GM10266 (cell line): ENCODE measurements at regions not wholly inside any gene's neighbourhood (a gene's known extent, or its start where the extent isn't known, plus 50 kb on each side); places are given as distances from the start of the nearest gene placed in this dataset.

Experiments
- DNase-seq: peaks from one replicate; pipeline ENCODE4 v3.0.0; 2012; ENCODE audit errors: extremely low spot score
- TF ChIP-seq, protein P1 (sequence below): IDR thresholded peaks from 2 replicates; pipeline ENCODE4 v1.5.1; 2012; ENCODE audit warnings: mild to moderate bottlenecking, low read depth; ENCODE audit not compliant: control insufficient read depth, insufficient read depth; ENCODE audit errors: missing control alignments

DNA sequence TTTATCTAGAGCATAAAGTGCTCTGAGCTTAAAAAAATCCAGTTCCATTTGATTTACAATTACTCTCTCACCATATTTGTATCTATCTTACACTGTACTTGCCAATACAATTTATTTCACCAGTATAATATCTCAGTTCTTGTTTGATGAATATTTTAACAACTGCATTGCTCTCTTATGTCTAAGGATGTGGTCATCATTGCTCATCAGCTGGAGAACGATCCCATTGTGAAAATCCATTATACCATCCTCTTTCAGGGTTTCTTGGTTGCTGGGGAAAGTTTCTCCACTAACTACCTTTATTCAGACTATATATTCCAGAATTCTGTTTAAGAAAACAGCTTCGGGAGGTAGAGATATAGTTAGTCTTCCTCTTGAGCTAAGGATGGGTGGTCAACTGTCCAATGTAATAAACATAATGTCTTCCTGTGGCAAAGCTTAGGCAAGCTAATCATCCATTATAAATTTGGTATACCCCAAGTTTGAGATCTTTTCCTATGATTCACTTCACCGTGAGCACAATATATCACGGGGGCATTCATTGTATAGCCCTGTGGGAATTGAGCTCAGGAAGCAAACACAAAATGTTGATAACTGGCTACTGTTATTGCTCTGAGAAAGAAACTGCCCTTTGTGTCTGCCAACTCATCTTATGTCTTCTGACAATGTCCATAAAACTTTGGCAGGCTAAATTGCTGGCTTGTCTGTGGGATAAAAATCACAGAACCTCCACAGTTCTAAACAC is 2361.9 kb downstream of the ARAP2 start:
- TF ChIP-seq, protein P1, sequence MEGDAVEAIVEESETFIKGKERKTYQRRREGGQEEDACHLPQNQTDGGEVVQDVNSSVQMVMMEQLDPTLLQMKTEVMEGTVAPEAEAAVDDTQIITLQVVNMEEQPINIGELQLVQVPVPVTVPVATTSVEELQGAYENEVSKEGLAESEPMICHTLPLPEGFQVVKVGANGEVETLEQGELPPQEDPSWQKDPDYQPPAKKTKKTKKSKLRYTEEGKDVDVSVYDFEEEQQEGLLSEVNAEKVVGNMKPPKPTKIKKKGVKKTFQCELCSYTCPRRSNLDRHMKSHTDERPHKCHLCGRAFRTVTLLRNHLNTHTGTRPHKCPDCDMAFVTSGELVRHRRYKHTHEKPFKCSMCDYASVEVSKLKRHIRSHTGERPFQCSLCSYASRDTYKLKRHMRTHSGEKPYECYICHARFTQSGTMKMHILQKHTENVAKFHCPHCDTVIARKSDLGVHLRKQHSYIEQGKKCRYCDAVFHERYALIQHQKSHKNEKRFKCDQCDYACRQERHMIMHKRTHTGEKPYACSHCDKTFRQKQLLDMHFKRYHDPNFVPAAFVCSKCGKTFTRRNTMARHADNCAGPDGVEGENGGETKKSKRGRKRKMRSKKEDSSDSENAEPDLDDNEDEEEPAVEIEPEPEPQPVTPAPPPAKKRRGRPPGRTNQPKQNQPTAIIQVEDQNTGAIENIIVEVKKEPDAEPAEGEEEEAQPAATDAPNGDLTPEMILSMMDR: no peak

DNA sequence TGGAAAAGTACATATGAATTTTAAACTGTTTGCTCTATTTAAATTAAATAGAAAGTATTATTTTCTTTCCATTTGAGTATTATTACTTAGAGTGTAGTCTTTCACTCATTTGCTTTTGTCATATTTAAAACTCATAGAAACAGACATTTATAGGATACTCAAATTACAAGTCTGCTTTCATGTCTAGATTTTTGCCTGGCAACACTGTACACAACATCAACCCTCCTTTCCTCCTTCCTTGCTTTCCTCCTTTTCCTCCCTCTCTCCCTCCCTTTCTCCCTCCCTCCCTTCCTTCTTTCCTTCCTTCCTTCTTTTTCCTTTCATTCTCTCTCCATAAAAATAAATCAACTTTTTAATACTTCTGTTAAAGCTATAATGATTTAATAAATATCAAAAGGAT is 2361.2 kb downstream of the ARAP2 start:
- no peak for DNase-seq
- TF ChIP-seq, protein P1: no peak

More for the DNA sequence above, 2361.9 kb downstream of the ARAP2 start:
- DNase-seq: no peak

DNA sequence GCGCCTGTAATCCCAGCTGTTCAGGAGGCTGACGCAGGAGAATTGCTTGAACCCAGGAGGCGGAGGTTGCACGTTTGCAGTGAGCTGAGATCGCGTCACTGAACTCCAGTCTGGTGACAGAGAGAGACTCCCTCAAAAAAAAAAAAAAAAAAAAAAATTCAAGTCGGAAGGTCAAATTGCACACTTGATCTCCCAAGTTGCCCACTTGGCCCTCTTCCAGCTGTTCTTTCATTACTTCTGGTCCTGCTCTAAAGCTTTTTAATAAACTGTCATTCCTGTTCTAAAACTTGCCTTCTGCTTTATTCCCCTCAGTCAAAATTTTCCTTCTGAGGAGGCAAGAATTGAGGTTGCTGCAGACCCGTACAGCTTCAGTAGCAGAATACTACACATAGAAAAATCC is 2358.0 kb downstream of the ARAP2 start:
- no peak for DNase-seq
- TF ChIP-seq, protein P1: no peak

DNA sequence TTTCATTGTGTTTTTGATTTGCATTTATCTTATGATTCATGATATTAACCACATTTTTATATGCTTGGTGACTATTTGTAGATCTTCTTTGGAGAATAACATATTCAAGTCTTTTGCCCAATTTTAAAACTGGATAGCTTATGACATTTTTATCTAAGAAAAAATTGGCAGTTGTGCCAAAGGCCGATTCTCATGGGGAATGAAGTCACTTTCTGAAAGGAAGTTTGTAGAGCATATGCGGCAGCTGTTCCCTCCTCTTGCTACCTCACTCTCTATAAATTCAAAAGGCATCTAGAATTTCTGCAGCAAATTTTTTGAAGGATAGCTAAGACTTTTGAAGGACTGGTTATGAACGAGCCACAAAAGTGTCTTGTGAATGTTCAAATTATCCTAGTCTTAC is 2353.5 kb downstream of the ARAP2 start:
- no peak for DNase-seq

DNA sequence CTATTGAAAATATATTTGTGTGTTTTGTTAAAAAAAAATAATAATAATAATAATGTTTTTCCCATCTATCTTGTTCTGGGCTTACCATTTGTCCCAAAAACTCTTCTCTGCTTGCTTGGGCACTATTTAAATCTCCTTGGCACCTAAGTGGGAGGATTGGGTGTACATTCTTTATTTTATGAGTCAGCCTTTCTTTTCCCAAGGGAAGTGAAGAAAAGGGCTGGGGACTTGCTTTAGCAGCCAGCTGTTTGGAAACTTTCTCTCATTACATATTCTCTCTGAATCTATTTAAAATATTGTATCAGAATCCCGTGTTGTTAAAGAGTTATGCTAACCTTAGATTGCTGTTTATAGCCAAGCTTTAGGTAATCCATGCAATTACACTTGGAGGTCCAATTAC is 2332.4 kb downstream of the ARAP2 start:
- DNase-seq: no peak
- TF ChIP-seq, protein P1: no peak

More for the DNA sequence above, 2353.5 kb downstream of the ARAP2 start:
- TF ChIP-seq, protein P1: no peak

DNA sequence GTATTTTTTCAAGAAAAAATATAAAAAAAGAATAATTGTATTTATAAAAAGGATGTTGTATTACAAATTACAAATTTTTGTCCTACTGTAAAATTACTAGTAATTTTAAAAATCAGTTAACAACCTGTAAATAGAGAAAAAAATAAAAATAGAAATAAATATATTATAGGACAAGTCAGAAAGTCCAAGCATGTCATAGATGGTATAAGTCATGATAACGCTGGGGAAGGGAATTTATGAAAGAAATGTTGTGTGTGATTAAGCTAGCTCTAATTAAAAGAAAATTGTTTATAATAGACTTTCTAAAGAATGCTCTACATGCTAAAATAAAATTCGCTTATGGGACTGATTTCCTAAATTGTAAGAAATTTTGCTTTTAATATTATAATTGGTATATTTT is 2329.9 kb downstream of the ARAP2 start:
- no peak for DNase-seq
- TF ChIP-seq, protein P1: no peak

DNA sequence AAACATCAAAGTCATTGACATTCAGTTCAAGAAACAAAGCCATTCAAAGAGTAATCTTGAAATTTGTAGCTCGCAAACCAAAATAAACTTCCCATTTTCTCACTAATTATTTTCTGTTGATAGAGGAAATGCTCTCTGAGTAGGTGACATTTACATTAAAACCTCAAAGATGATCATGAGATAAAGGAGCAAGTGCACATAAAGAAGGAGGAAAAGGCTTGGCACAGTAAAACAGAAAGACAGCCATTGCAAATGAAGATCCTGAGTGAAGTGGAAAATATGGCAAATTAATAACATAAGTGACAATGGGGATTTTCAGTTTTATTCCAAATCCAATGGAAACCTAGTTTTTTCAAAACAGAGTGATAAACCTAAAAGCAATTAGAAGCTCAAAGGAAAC is 2320.8 kb downstream of the ARAP2 start:
- TF ChIP-seq, protein P1: no peak
- no peak for DNase-seq
